Upper lobe of right lung (tissue), 1 donor: ENCODE measurements at regions not wholly inside any gene's neighbourhood (a gene's known extent, or its start where the extent isn't known, plus 50 kb on each side); places are given as distances from the start of the nearest gene placed in this dataset.
A peak's percentile ranks its signal among the peaks of the same experiment; 100 is the strongest.

Experiments used
- ATAC-seq: fragments of 200-7000 bp; cut with Tn5 transposase; one replicate; pipeline ENCODE4 v1.9.1; 2020; ENCODE audit warnings: mild to moderate bottlenecking, moderate library complexity
- DNase-seq: peaks from one replicate; pipeline ENCODE4 v3.0.0-alpha.2; 2020
- H3K27ac ChIP-seq: fragments of 200-600 bp; one replicate; pipeline ENCODE4 v1.8.0; 2022
- H3K27me3 ChIP-seq: fragments of 200-600 bp; one replicate; pipeline ENCODE4 v1.8.0; 2022; ENCODE audit warnings: mild to moderate bottlenecking
- H3K36me3 ChIP-seq: fragments of 200-600 bp; one replicate; pipeline ENCODE4 v1.8.0; 2022
- H3K4me1 ChIP-seq: fragments of 200-600 bp; one replicate; pipeline ENCODE4 v1.8.0; 2022
- H3K4me3 ChIP-seq: fragments of 200-600 bp; one replicate; pipeline ENCODE4 v1.8.0; 2022; ENCODE audit warnings: mild to moderate bottlenecking
- H3K9me3 ChIP-seq: fragments of 200-600 bp; one replicate; pipeline ENCODE4 v1.8.0; 2022
- intact Hi-C: fragments of 100-400 bp; cut with DNase I; formaldehyde crosslinking; loops from one replicate; pipeline ENCODE4 v1.11.0; 2022
- TF ChIP-seq, protein P1 (sequence below): fragments of 200-600 bp; IDR thresholded peaks from one replicate; pipeline ENCODE4 v1.8.0; 2022; ENCODE audit warnings: antibody characterized with exemption
- donor health status: DM: no; HTN: yes; CAD: no; lungs with severe emphysema.

DNA sequence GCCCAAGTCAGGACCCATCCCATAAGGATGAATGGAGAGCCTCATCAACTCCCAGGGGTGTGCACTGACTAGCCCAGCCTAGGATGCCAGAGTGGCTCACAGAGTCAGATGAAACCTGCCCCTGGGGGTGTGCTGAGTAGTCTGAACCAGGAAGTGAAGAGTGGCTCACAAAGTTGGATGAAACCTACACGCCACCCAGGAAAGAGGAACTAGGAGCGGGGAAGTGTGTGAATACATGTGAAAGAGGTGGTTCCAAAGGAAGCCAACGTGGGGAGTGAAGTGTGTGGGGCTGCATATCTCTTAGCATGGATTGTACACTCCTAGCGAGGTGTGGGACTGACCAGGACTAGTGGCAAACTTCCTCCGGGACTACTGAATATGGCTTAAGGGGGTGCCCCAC is 902.1 kb upstream of the NDST4 start:
- TF ChIP-seq, protein P1, sequence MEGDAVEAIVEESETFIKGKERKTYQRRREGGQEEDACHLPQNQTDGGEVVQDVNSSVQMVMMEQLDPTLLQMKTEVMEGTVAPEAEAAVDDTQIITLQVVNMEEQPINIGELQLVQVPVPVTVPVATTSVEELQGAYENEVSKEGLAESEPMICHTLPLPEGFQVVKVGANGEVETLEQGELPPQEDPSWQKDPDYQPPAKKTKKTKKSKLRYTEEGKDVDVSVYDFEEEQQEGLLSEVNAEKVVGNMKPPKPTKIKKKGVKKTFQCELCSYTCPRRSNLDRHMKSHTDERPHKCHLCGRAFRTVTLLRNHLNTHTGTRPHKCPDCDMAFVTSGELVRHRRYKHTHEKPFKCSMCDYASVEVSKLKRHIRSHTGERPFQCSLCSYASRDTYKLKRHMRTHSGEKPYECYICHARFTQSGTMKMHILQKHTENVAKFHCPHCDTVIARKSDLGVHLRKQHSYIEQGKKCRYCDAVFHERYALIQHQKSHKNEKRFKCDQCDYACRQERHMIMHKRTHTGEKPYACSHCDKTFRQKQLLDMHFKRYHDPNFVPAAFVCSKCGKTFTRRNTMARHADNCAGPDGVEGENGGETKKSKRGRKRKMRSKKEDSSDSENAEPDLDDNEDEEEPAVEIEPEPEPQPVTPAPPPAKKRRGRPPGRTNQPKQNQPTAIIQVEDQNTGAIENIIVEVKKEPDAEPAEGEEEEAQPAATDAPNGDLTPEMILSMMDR: no peak

DNA sequence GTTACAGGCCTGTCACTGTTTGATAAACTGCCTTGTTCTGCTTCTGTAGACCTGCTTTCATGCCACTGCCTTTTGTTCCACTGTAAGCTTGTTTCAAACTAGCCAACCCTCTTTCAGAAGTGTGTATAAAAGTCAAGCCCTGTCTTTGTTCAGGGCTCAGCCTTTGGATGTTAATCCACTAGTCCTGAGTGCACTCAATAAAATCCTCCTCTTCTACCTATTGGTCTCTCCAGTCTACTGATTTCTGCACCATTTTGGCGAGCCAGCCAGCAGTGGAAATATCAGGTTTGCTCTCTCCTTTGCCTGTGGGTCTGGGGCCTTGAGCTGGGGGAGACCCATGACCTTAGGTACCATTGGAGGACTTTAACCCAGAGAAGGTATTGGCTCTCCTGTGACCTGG is 901.6 kb upstream of the NDST4 start:
- no peak overlapping the region for H3K4me3 ChIP-seq
- no peak overlapping the region for H3K27ac ChIP-seq
- peaks cover 18% of the 10 kb centered on the region for H3K9me3 ChIP-seq
- no peaks in the 10 kb centered on the region for H3K4me1 ChIP-seq
- ATAC-seq: no peak
- no peaks in the 10 kb centered on the region for H3K27me3 ChIP-seq
- H3K36me3 ChIP-seq: no peaks in the 10 kb centered on the region
- intact Hi-C loops: no loop called here
- TF ChIP-seq, protein P1: no peak
- DNase-seq: no peak

More for the DNA sequence above, 902.1 kb upstream of the NDST4 start:
- DNase-seq (no peak), ATAC-seq (peak; percentile 30)
- H3K4me3 ChIP-seq: no peak overlapping the region
- H3K27me3 ChIP-seq: no peaks in the 10 kb centered on the region
- peaks cover 21% of the 10 kb centered on the region for H3K9me3 ChIP-seq
- H3K27ac ChIP-seq: no peak overlapping the region
- H3K4me1 ChIP-seq: no peaks in the 10 kb centered on the region
- H3K36me3 ChIP-seq: no peaks in the 10 kb centered on the region
- intact Hi-C loops: no loop called here

DNA sequence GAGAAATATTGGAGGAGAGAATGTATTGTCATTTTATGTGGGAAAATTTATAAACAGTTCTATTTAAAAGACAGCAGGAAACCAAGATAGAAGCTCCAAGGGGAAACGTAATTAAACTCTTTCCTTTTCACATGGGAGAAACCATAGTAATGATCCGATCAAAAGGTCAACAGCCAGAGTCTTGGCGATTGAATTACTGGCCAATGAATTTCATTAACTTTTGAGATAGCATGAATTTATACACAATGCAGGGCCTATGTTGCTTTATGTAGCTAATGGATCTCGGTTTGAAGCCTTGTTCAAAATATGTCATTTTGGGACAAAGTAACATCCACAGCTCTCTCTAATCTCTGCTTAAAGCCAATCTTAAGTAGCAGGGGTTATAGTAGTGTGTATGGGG is 897.5 kb upstream of the NDST4 start:
- Histone ChIP-seq H3K4me3 (no peak overlapping the region), H3K9me3 (peaks cover 18% of the 10 kb centered on the region), H3K4me1 (no peaks in the 10 kb centered on the region), H3K36me3 (no peaks in the 10 kb centered on the region), H3K27ac (no peak overlapping the region), H3K27me3 (no peaks in the 10 kb centered on the region)
- intact Hi-C loops: no loop called here
- TF ChIP-seq, protein P1: no peak
- no peak for ATAC-seq
- no peak for DNase-seq

GRCh38 chr4:116005806-116006088 is 892.3 kb upstream of the NDST4 start:
- Histone ChIP-seq H3K4me3 (no peak overlapping the region), H3K4me1 (no peaks in the 10 kb centered on the region), H3K27me3 (no peaks in the 10 kb centered on the region), H3K27ac (no peak overlapping the region), H3K9me3 (no peaks in the 10 kb centered on the region), H3K36me3 (no peaks in the 10 kb centered on the region)
- DNase-seq (no peak), ATAC-seq (no peak)
- intact Hi-C loops: no loop called here
- TF ChIP-seq, protein P1: no peak

DNA sequence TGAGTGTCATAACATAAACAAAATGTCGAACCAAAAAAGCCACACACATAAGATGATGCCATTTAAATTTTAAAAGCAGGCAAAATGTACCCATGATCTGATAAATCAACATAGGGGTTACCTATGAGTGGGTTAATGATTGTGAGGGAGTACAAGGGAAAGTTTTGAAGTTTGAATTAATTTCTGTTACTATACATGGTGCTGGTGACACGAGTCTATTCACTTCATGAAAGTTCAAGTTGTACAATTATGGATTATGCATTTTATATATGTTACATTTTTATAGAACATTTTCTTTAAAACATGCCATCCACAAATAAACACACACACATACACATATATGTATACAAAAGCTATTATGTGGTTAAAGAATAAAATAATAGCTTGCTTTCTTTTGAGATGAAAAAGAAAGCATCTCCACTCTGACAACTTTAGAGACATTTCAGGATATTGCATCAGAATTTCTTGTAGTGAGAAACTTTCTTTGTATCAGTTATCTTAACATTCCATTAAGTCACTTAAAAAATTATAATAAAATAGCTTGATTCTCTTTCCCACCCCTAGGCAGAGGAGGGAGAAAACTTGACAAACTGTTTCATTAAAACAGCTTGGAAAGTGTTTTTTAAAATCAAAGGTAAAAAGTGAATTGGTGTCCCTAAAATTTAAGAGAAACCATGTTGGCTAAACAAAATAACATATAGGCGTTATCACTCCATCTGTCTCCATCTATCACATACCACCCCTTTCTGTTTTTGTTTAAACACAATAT is 891.8 kb upstream of the NDST4 start:
- Histone ChIP-seq H3K4me1 (no peaks in the 10 kb centered on the region), H3K36me3 (no peaks in the 10 kb centered on the region), H3K27me3 (no peaks in the 10 kb centered on the region), H3K9me3 (no peaks in the 10 kb centered on the region), H3K4me3 (no peak overlapping the region), H3K27ac (no peak overlapping the region)
- TF ChIP-seq, protein P1: no peak
- no peak for ATAC-seq
- DNase-seq: no peak
- intact Hi-C loops: no loop called here

GRCh38 chr4:116001291-116001690 is 887.9 kb upstream of the NDST4 start:
- intact Hi-C loops: no loop called here

More at GRCh38 chr4:116001291-116001690, 887.9 kb upstream of the NDST4 start:
- no peaks in the 10 kb centered on the region for H3K9me3 ChIP-seq
- TF ChIP-seq, protein P1: no peak
- H3K4me3 ChIP-seq: no peak overlapping the region
- H3K27ac ChIP-seq: no peak overlapping the region
- H3K27me3 ChIP-seq: no peaks in the 10 kb centered on the region
- ATAC-seq: no peak
- DNase-seq: no peak
- H3K36me3 ChIP-seq: no peaks in the 10 kb centered on the region
- no peaks in the 10 kb centered on the region for H3K4me1 ChIP-seq
